ENCODE measurements at regions not wholly inside any gene's neighbourhood (a gene's known extent, or its start where the extent isn't known, plus 50 kb on each side); places are given as distances from the start of the nearest gene placed in this dataset.

DNA sequence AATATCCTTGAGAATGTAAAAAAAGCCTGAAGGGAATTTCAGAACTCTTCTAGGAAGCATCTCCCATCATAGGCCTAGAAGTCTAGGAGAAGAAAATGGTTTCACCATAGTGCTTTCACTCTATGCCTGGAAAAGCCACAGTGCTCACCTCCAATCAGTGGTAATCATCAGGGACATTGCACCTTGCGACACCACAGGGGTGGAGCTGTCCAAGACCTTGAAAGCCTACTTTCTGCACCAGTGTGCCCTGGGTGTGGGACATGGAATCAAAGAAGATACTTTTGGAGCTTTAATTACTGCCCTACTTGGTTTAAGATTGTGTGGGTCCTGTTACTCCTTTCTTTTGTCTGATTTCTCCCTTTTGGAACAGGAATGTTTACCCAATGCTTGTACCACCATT lies 146.8 kb upstream of the NDST4 start:
- Mint-ChIP-seq H3K4me1 (no peaks in the 10 kb centered on the region), H3K36me3 (ENCODE audit: low read depth) (no peaks in the 10 kb centered on the region), H3K27ac (no peak overlapping the region), H3K9me3 (peaks cover 6% of the 10 kb centered on the region), H3K4me3 (no peak overlapping the region), H3K27me3 (ENCODE audit: low read depth) (no peaks in the 10 kb centered on the region)
- TF ChIP-seq, protein P1, sequence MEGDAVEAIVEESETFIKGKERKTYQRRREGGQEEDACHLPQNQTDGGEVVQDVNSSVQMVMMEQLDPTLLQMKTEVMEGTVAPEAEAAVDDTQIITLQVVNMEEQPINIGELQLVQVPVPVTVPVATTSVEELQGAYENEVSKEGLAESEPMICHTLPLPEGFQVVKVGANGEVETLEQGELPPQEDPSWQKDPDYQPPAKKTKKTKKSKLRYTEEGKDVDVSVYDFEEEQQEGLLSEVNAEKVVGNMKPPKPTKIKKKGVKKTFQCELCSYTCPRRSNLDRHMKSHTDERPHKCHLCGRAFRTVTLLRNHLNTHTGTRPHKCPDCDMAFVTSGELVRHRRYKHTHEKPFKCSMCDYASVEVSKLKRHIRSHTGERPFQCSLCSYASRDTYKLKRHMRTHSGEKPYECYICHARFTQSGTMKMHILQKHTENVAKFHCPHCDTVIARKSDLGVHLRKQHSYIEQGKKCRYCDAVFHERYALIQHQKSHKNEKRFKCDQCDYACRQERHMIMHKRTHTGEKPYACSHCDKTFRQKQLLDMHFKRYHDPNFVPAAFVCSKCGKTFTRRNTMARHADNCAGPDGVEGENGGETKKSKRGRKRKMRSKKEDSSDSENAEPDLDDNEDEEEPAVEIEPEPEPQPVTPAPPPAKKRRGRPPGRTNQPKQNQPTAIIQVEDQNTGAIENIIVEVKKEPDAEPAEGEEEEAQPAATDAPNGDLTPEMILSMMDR (IDR thresholded peaks at IDR 0.05; ENCODE audit: unreplicated experiment in 3 of 3), result no peak

GRCh38 chr4:115259642-115260041 lies 146.2 kb upstream of the NDST4 start:
- Mint-ChIP-seq H3K27me3 (ENCODE audit: low read depth) (no peaks in the 10 kb centered on the region), H3K9me3 (peaks cover 6% of the 10 kb centered on the region), H3K27ac (no peak overlapping the region), H3K4me1 (no peaks in the 10 kb centered on the region), H3K36me3 (ENCODE audit: low read depth) (no peaks in the 10 kb centered on the region), H3K4me3 (no peak overlapping the region)
- TF ChIP-seq, protein P1 (IDR thresholded peaks at IDR 0.05; ENCODE audit: unreplicated experiment in 3 of 3), result no peak

- Mint-ChIP-seq H3K9me3 (no peaks in the 10 kb centered on the region), H3K4me3 (no peak overlapping the region), H3K27ac (no peak overlapping the region), H3K36me3 (ENCODE audit: low read depth) (no peaks in the 10 kb centered on the region), H3K4me1 (no peaks in the 10 kb centered on the region), H3K27me3 (ENCODE audit: low read depth) (no peaks in the 10 kb centered on the region)
- TF ChIP-seq, protein P1 (IDR thresholded peaks at IDR 0.05; ENCODE audit: unreplicated experiment in 3 of 3), result no peak
These were observed 136.4 kb upstream of the NDST4 start for GRCh38 chr4:115249808-115250207.

GRCh38 chr4:115234405-115235093 lies 121.1 kb upstream of the NDST4 start:
- Mint-ChIP-seq H3K4me3 (no peak overlapping the region), H3K27me3 (ENCODE audit: low read depth) (no peaks in the 10 kb centered on the region)

DNA sequence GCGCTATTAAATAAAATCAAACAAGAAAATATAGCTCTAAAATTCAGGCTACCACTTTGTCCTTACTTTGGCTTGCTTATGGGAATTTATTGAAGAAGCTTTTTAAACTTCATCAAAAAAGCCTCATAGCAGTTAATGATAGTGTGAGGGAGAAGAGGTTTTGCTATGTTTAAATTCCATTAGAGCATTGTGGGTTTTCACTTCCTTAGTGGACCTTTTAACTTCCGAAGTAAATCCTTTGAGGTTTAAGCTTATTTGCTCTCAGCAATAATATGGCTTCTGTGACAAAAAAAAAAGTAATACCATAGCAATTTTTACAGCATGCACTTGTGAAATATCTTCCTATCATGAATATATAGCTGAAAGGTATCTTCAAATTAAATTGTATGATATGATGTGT lies 120.2 kb upstream of the NDST4 start:
- TF ChIP-seq, protein P1 (IDR thresholded peaks at IDR 0.05; ENCODE audit: unreplicated experiment in 3 of 3), result no peak
- no peaks in the 10 kb centered on the region for H3K36me3 Mint-ChIP-seq (ENCODE audit: low read depth)
- no peaks in the 10 kb centered on the region for H3K9me3 Mint-ChIP-seq
- no peak overlapping the region for H3K27ac Mint-ChIP-seq
- H3K4me3 Mint-ChIP-seq, result no peak overlapping the region
- no peaks in the 10 kb centered on the region for H3K27me3 Mint-ChIP-seq (ENCODE audit: low read depth)
- peaks cover 4% of the 10 kb centered on the region for H3K4me1 Mint-ChIP-seq

More at GRCh38 chr4:115234405-115235093, 121.1 kb upstream of the NDST4 start:
- no peak overlapping the region for H3K27ac Mint-ChIP-seq
- H3K36me3 Mint-ChIP-seq (ENCODE audit: low read depth), result no peaks in the 10 kb centered on the region
- no peaks in the 10 kb centered on the region for H3K9me3 Mint-ChIP-seq
- TF ChIP-seq, protein P1 (IDR thresholded peaks at IDR 0.05; ENCODE audit: unreplicated experiment in 3 of 3), result peak; percentile 20 to 49 (median 23)
- H3K4me1 Mint-ChIP-seq, result peaks cover 4% of the 10 kb centered on the region

GRCh38 chr4:115229873-115230272 lies 116.5 kb upstream of the NDST4 start:
- no peaks in the 10 kb centered on the region for H3K36me3 Mint-ChIP-seq (ENCODE audit: low read depth)
- H3K27me3 Mint-ChIP-seq (ENCODE audit: low read depth), result no peaks in the 10 kb centered on the region
- H3K27ac Mint-ChIP-seq, result no peak overlapping the region
- H3K4me1 Mint-ChIP-seq, result peaks cover 4% of the 10 kb centered on the region
- H3K9me3 Mint-ChIP-seq, result no peaks in the 10 kb centered on the region
- TF ChIP-seq, protein P1 (IDR thresholded peaks at IDR 0.05; ENCODE audit: unreplicated experiment in 3 of 3), result no peak
- H3K4me3 Mint-ChIP-seq, result no peak overlapping the region

All from nephron (organoid).